Pulmonary artery endothelial cell (primary cell): ENCODE measurements at regions not wholly inside any gene's neighbourhood (a gene's known extent, or its start where the extent isn't known, plus 50 kb on each side); places are given as distances from the start of the nearest gene placed in this dataset.

ENCODE experiments used
- DNase-seq: peaks from one replicate; pipeline ENCODE4 v3.0.0-alpha.2; 2011; ENCODE audit warnings: low read depth, low spot score

- no peak for DNase-seq
Observed at GRCh38 chr2:2767837-2768236, 436.8 kb upstream of the MYT1L start.

- no peak for DNase-seq
Observed at GRCh38 chr2:2765839-2766495, 434.9 kb upstream of the MYT1L start.

- DNase-seq: no peak
Observed at GRCh38 chr2:2765176-2765800, 434.2 kb upstream of the MYT1L start.

GRCh38 chr2:2764739-2765138 lies 433.7 kb upstream of the MYT1L start:
- no peak for DNase-seq

GRCh38 chr2:2764001-2764355 lies 432.9 kb upstream of the MYT1L start:
- DNase-seq: no peak

- no peak for DNase-seq
Observed at GRCh38 chr2:2763351-2764000, 432.4 kb upstream of the MYT1L start.

- no peak for DNase-seq
Observed at GRCh38 chr2:2762913-2763312, 431.8 kb upstream of the MYT1L start.

- no peak for DNase-seq
Observed at GRCh38 chr2:2762166-2762908, 431.3 kb upstream of the MYT1L start.

- DNase-seq: no peak
Observed at GRCh38 chr2:2758793-2759367, 427.8 kb upstream of the MYT1L start.

GRCh38 chr2:2757764-2758163 lies 426.7 kb upstream of the MYT1L start:
- no peak for DNase-seq

GRCh38 chr2:2756886-2757285 lies 425.8 kb upstream of the MYT1L start:
- DNase-seq: no peak

- no peak for DNase-seq
Observed at GRCh38 chr2:2755990-2756389, 424.9 kb upstream of the MYT1L start.

GRCh38 chr2:2754940-2755339 lies 423.9 kb upstream of the MYT1L start:
- DNase-seq: no peak

- DNase-seq: no peak
Observed at GRCh38 chr2:2751715-2752315, 420.7 kb upstream of the MYT1L start.

- DNase-seq: no peak
Observed at GRCh38 chr2:2750867-2751714, 420.0 kb upstream of the MYT1L start.

GRCh38 chr2:2749206-2749598 lies 418.1 kb upstream of the MYT1L start:
- DNase-seq: no peak

GRCh38 chr2:2748399-2749205 lies 417.5 kb upstream of the MYT1L start:
- no peak for DNase-seq

- DNase-seq: no peak
Observed at GRCh38 chr2:2747797-2748301, 416.8 kb upstream of the MYT1L start.

- DNase-seq: no peak
Observed at GRCh38 chr2:2746731-2747130, 415.7 kb upstream of the MYT1L start.
